Gastroesophageal sphincter (tissue), 3 donors: ENCODE measurements at regions not wholly inside any gene's neighbourhood (a gene's known extent, or its start where the extent isn't known, plus 50 kb on each side); places are given as distances from the start of the nearest gene placed in this dataset.
A peak's percentile ranks its signal among the peaks of the same experiment; 100 is the strongest.

Experiments
- CTCF ChIP-seq, 4 experiments: fragments of 200-600 bp in 2 of 4; fragments of 450-650 bp in 2 of 4; sonication (generic) in 1 of 4; IDR thresholded peaks; one replicate each; pipeline ENCODE4 v1.5.1; 2017 to 2019; ENCODE audit warnings: antibody characterized with exemption in 4 of 4, mild to moderate bottlenecking in 2 of 4, moderate library complexity in 2 of 4
- EP300 ChIP-seq: sonication (generic); formaldehyde crosslinking; IDR thresholded peaks from one replicate; pipeline ENCODE4 v1.6.1; 2017; ENCODE audit warnings: antibody characterized with exemption, mild to moderate bottlenecking
- POLR2AphosphoS5 ChIP-seq: sonication (generic); formaldehyde crosslinking; IDR thresholded peaks from one replicate; pipeline ENCODE4 v1.6.1; 2017; ENCODE audit warnings: antibody characterized with exemption

GRCh38 chr3:11096266-11097139 lies 57.8 kb upstream of the HRH1 start:
- TF ChIP-seq CTCF (IDR thresholded peaks at IDR 0.05) (no peak), POLR2AphosphoS5 (peak; percentile 95), EP300 (no peak)
